ENCODE measurements at regions not wholly inside any gene's neighbourhood (a gene's known extent, or its start where the extent isn't known, plus 50 kb on each side); places are given as distances from the start of the nearest gene placed in this dataset.

GRCh38 chr15:93895976-93896770 is 335.2 kb upstream of the MCTP2 start:
- no peak for DNase-seq
- H3K4me1 Mint-ChIP-seq, result peaks cover 6% of the 10 kb centered on the region
- no peaks in the 10 kb centered on the region for H3K9me3 Mint-ChIP-seq
- H3K27ac ChIP-seq (ENCODE audit: low read depth, low read length), result no peak overlapping the region
- H3K9ac ChIP-seq (ENCODE audit: extremely low read depth, low read length, poor library complexity, severe bottlenecking), result no peak overlapping the region
- H3K27me3 Mint-ChIP-seq (ENCODE audit: insufficient read depth), result no peaks in the 10 kb centered on the region
- WGBS, 2 experiments (ENCODE audit: insufficient coverage in 1 of 2, insufficient read length in 1 of 2), result 90% methylated on average over 4 of the region's 5 CpGs; no CpG with 5 or more reads in 1 of the 2 experiments
- no peaks in the 10 kb centered on the region for H3K9me3 ChIP-seq (ENCODE audit: control insufficient read depth, low read length)
- no peaks in the 10 kb centered on the region for H3K27me3 ChIP-seq (ENCODE audit: control insufficient read depth, insufficient read depth, low read length, poor library complexity, severe bottlenecking)
- H3K36me3 Mint-ChIP-seq (ENCODE audit: low read depth), result no peaks in the 10 kb centered on the region
- H3K4me1 ChIP-seq (ENCODE audit: control insufficient read depth, insufficient read depth, low read length), result no peaks in the 10 kb centered on the region
- H3K4me3 ChIP-seq (ENCODE audit: low read length), result no peak overlapping the region
- TF ChIP-seq CTCF (conservative IDR thresholded peaks at IDR 0.05), result no peak
- H3K27ac Mint-ChIP-seq, result no peak overlapping the region
- H3K36me3 ChIP-seq (ENCODE audit: control insufficient read depth, insufficient read depth, low read length), result no peaks in the 10 kb centered on the region
- H3K4me3 Mint-ChIP-seq, result no peak overlapping the region

- no peak overlapping the region for H3K27ac ChIP-seq (ENCODE audit: low read depth, low read length)
- Mint-ChIP-seq H3K4me1 (peaks cover 8% of the 10 kb centered on the region), H3K36me3 (ENCODE audit: low read depth) (no peaks in the 10 kb centered on the region), H3K27me3 (ENCODE audit: insufficient read depth) (no peaks in the 10 kb centered on the region), H3K9me3 (no peaks in the 10 kb centered on the region), H3K4me3 (no peak overlapping the region), H3K27ac (no peak overlapping the region)
- TF ChIP-seq CTCF (conservative IDR thresholded peaks at IDR 0.05), result no peak
- no peak overlapping the region for H3K9ac ChIP-seq (ENCODE audit: extremely low read depth, low read length, poor library complexity, severe bottlenecking)
- no peaks in the 10 kb centered on the region for H3K9me3 ChIP-seq (ENCODE audit: control insufficient read depth, low read length)
- DNase-seq, result no peak
- WGBS, 2 experiments (ENCODE audit: insufficient coverage in 1 of 2, insufficient read length in 1 of 2), result 93 to 100% methylated on average over 2 to 3 of the region's 3 CpGs
- H3K4me1 ChIP-seq (ENCODE audit: control insufficient read depth, insufficient read depth, low read length), result no peaks in the 10 kb centered on the region
- H3K36me3 ChIP-seq (ENCODE audit: control insufficient read depth, insufficient read depth, low read length), result no peaks in the 10 kb centered on the region
- no peaks in the 10 kb centered on the region for H3K27me3 ChIP-seq (ENCODE audit: control insufficient read depth, insufficient read depth, low read length, poor library complexity, severe bottlenecking)
- no peak overlapping the region for H3K4me3 ChIP-seq (ENCODE audit: low read length)
These were observed 336.8 kb upstream of the MCTP2 start for GRCh38 chr15:93894438-93895036.

- Histone ChIP-seq H3K4me1 (ENCODE audit: control insufficient read depth, insufficient read depth, low read length) (peaks cover 4% of the 10 kb centered on the region), H3K27me3 (ENCODE audit: control insufficient read depth, insufficient read depth, low read length, poor library complexity, severe bottlenecking) (no peaks in the 10 kb centered on the region), H3K4me3 (ENCODE audit: low read length) (no peak overlapping the region), H3K36me3 (ENCODE audit: control insufficient read depth, insufficient read depth, low read length) (no peaks in the 10 kb centered on the region), H3K27ac (ENCODE audit: low read depth, low read length) (no peak overlapping the region), H3K9me3 (ENCODE audit: control insufficient read depth, low read length) (no peaks in the 10 kb centered on the region), H3K9ac (ENCODE audit: extremely low read depth, low read length, poor library complexity, severe bottlenecking) (no peak overlapping the region)
- Mint-ChIP-seq H3K9me3 (no peaks in the 10 kb centered on the region), H3K36me3 (ENCODE audit: low read depth) (no peaks in the 10 kb centered on the region), H3K4me1 (peaks cover 21% of the 10 kb centered on the region), H3K4me3 (no peak overlapping the region), H3K27ac (no peak overlapping the region), H3K27me3 (ENCODE audit: insufficient read depth) (no peaks in the 10 kb centered on the region)
- 100% methylated on average over 1 of the region's 1 CpG for WGBS, 2 experiments (ENCODE audit: insufficient coverage in 1 of 2, insufficient read length in 1 of 2)
- no peak for DNase-seq
- TF ChIP-seq CTCF (conservative IDR thresholded peaks at IDR 0.05), result no peak
These were observed 344.2 kb upstream of the MCTP2 start for GRCh38 chr15:93887151-93887550.

All from endodermal cell (in vitro differentiated cells).